ENCODE measurements at regions not wholly inside any gene's neighbourhood (a gene's known extent, or its start where the extent isn't known, plus 50 kb on each side); places are given as distances from the start of the nearest gene placed in this dataset.

- no peaks in the 10 kb centered on the region for H3K79me2 ChIP-seq (ENCODE audit: control insufficient read depth, insufficient read depth, low read length, poor library complexity)
- peaks cover 1 to 2% of the 10 kb centered on the region in 2 experiments for H3K36me3 ChIP-seq (ENCODE audit: control insufficient read depth in 1 of 2, insufficient read depth in 2 of 2, low read length in 2 of 2)
- H3K18ac ChIP-seq (ENCODE audit: low read length): no peak overlapping the region
- peaks cover 0 to 4% of the 10 kb centered on the region in 2 experiments for H3K4me1 ChIP-seq (ENCODE audit: control insufficient read depth in 1 of 2, insufficient read depth in 2 of 2, low read length in 2 of 2)
- H3K79me1 ChIP-seq (ENCODE audit: low read length): peaks cover 2% of the 10 kb centered on the region
- H3K23ac ChIP-seq (ENCODE audit: low read length): no peak overlapping the region
- no peak overlapping the region for H2AFZ ChIP-seq (ENCODE audit: insufficient read depth, low read length, poor library complexity)
- H3K14ac ChIP-seq (ENCODE audit: low read length): no peak overlapping the region
- DNase-seq: no peak
- no peak overlapping the region for H2AK5ac ChIP-seq (ENCODE audit: low read length)
- H3K27ac ChIP-seq (ENCODE audit: low read depth, low read length): no peak overlapping the region
- no peaks in the 10 kb centered on the region for H3K9me3 ChIP-seq (ENCODE audit: insufficient read depth, low read depth, low read length)
- no peak overlapping the region for H4K8ac ChIP-seq (ENCODE audit: low read depth, low read length)
- no peak overlapping the region for H3K4me2 ChIP-seq (ENCODE audit: low read length)
- no peak overlapping the region for H2BK5ac ChIP-seq (ENCODE audit: low read depth, low read length, poor library complexity)
- no peak overlapping the region for H4K12ac ChIP-seq (ENCODE audit: low read depth, low read length)
- WGBS (ENCODE audit: extremely low coverage, insufficient coverage, insufficient read length): no CpG with 5 or more reads among the region's 2 CpGs
- no peak overlapping the region for H2BK12ac ChIP-seq (ENCODE audit: low read length)
- no peak overlapping the region for H2BK120ac ChIP-seq (ENCODE audit: insufficient read depth, low read length, poor library complexity)
- H3K9ac ChIP-seq (ENCODE audit: low read length): no peak overlapping the region
- H3K27me3 ChIP-seq (ENCODE audit: insufficient read depth, low read length): no peaks in the 10 kb centered on the region
- H3K4me3 ChIP-seq (ENCODE audit: low read depth, low read length): no peak overlapping the region
- H4K91ac ChIP-seq (ENCODE audit: low read depth, low read length): no peak overlapping the region
- H3K4ac ChIP-seq (ENCODE audit: low read depth, low read length): no peak overlapping the region
These were observed 312.0 kb downstream of the SOX4 start for GRCh38 chr6:21905531-21905930.

GRCh38 chr6:21906826-21907225 is 313.3 kb downstream of the SOX4 start:
- no peak overlapping the region for H4K12ac ChIP-seq (ENCODE audit: low read depth, low read length)
- no peaks in the 10 kb centered on the region for H3K9me3 ChIP-seq (ENCODE audit: insufficient read depth, low read depth, low read length)
- H2BK5ac ChIP-seq (ENCODE audit: low read depth, low read length, poor library complexity): no peak overlapping the region
- H3K36me3 ChIP-seq (ENCODE audit: control insufficient read depth in 1 of 2, insufficient read depth in 2 of 2, low read length in 2 of 2): peaks cover 2 to 3% of the 10 kb centered on the region in 2 experiments
- H2AFZ ChIP-seq (ENCODE audit: insufficient read depth, low read length, poor library complexity): no peak overlapping the region
- no peak overlapping the region for H3K14ac ChIP-seq (ENCODE audit: low read length)
- H3K79me1 ChIP-seq (ENCODE audit: low read length): peaks cover 2% of the 10 kb centered on the region
- H3K18ac ChIP-seq (ENCODE audit: low read length): no peak overlapping the region
- H3K4me3 ChIP-seq (ENCODE audit: low read depth, low read length): no peak overlapping the region
- no peak overlapping the region for H3K23ac ChIP-seq (ENCODE audit: low read length)
- no peak overlapping the region for H3K9ac ChIP-seq (ENCODE audit: low read length)
- H4K8ac ChIP-seq (ENCODE audit: low read depth, low read length): no peak overlapping the region
- no peak overlapping the region for H2BK120ac ChIP-seq (ENCODE audit: insufficient read depth, low read length, poor library complexity)
- H3K4me2 ChIP-seq (ENCODE audit: low read length): no peak overlapping the region
- no peak for DNase-seq
- H3K79me2 ChIP-seq (ENCODE audit: control insufficient read depth, insufficient read depth, low read length, poor library complexity): no peaks in the 10 kb centered on the region
- no peak overlapping the region for H3K4ac ChIP-seq (ENCODE audit: low read depth, low read length)
- no peak overlapping the region for H4K91ac ChIP-seq (ENCODE audit: low read depth, low read length)
- no peak overlapping the region for H2BK12ac ChIP-seq (ENCODE audit: low read length)
- H3K27me3 ChIP-seq (ENCODE audit: insufficient read depth, low read length): no peaks in the 10 kb centered on the region
- no peak overlapping the region for H2AK5ac ChIP-seq (ENCODE audit: low read length)
- H3K27ac ChIP-seq (ENCODE audit: low read depth, low read length): no peak overlapping the region
- peaks cover 0 to 4% of the 10 kb centered on the region in 2 experiments for H3K4me1 ChIP-seq (ENCODE audit: control insufficient read depth in 1 of 2, insufficient read depth in 2 of 2, low read length in 2 of 2)

DNA sequence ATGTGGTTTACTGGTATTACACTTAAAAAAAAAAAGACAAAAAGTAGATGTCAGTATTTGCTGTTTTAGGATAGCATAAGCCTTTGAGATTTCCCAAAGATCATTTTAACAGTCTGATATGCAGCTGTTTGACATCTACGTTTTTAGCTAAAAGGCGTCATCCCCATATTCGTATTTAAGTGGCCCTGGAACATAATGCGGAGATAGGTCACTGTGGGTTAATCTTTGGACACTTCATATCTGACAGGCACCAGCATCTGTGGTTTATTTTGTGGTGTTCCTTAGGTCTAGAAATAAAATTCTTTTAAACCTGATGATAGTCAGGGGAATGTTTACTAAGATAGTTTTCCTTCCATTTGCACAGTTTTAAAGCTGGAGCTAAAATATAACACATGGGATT is 313.7 kb downstream of the SOX4 start:
- H4K91ac ChIP-seq (ENCODE audit: low read depth, low read length): no peak overlapping the region

GRCh38 chr6:21908161-21908848 is 314.8 kb downstream of the SOX4 start:
- no peak overlapping the region for H2BK5ac ChIP-seq (ENCODE audit: low read depth, low read length, poor library complexity)
- no peak overlapping the region for H2AFZ ChIP-seq (ENCODE audit: insufficient read depth, low read length, poor library complexity)
- no peak overlapping the region for H3K27ac ChIP-seq (ENCODE audit: low read depth, low read length)
- H4K91ac ChIP-seq (ENCODE audit: low read depth, low read length): no peak overlapping the region
- no peak overlapping the region for H4K8ac ChIP-seq (ENCODE audit: low read depth, low read length)
- WGBS (ENCODE audit: extremely low coverage, insufficient coverage, insufficient read length): no CpG with 5 or more reads among the region's 5 CpGs
- peaks cover 2 to 7% of the 10 kb centered on the region in 2 experiments for H3K36me3 ChIP-seq (ENCODE audit: control insufficient read depth in 1 of 2, insufficient read depth in 2 of 2, low read length in 2 of 2)
- no peak overlapping the region for H2AK5ac ChIP-seq (ENCODE audit: low read length)
- H3K18ac ChIP-seq (ENCODE audit: low read length): no peak overlapping the region
- H3K4me2 ChIP-seq (ENCODE audit: low read length): no peak overlapping the region
- no peak overlapping the region for H3K14ac ChIP-seq (ENCODE audit: low read length)
- H3K4me1 ChIP-seq (ENCODE audit: control insufficient read depth in 1 of 2, insufficient read depth in 2 of 2, low read length in 2 of 2): no peaks in the 10 kb centered on the region
- H3K9ac ChIP-seq (ENCODE audit: low read length): no peak overlapping the region
- H3K23ac ChIP-seq (ENCODE audit: low read length): no peak overlapping the region
- DNase-seq: no peak
- no peak overlapping the region for H2BK120ac ChIP-seq (ENCODE audit: insufficient read depth, low read length, poor library complexity)
- peaks cover under 1% of the 10 kb centered on the region for H3K79me1 ChIP-seq (ENCODE audit: low read length)
- H3K27me3 ChIP-seq (ENCODE audit: insufficient read depth, low read length): no peaks in the 10 kb centered on the region
- no peak overlapping the region for H2BK12ac ChIP-seq (ENCODE audit: low read length)
- no peak overlapping the region for H4K12ac ChIP-seq (ENCODE audit: low read depth, low read length)
- no peaks in the 10 kb centered on the region for H3K9me3 ChIP-seq (ENCODE audit: insufficient read depth, low read depth, low read length)
- H3K4ac ChIP-seq (ENCODE audit: low read depth, low read length): no peak overlapping the region
- H3K4me3 ChIP-seq (ENCODE audit: low read depth, low read length): no peak overlapping the region
- no peaks in the 10 kb centered on the region for H3K79me2 ChIP-seq (ENCODE audit: control insufficient read depth, insufficient read depth, low read length, poor library complexity)

More for the DNA sequence above, 313.7 kb downstream of the SOX4 start:
- no peaks in the 10 kb centered on the region for H3K9me3 ChIP-seq (ENCODE audit: insufficient read depth, low read depth, low read length)
- no peak overlapping the region for H3K27ac ChIP-seq (ENCODE audit: low read depth, low read length)
- no peak overlapping the region for H3K18ac ChIP-seq (ENCODE audit: low read length)
- H3K79me2 ChIP-seq (ENCODE audit: control insufficient read depth, insufficient read depth, low read length, poor library complexity): no peaks in the 10 kb centered on the region
- H3K79me1 ChIP-seq (ENCODE audit: low read length): peaks cover 2% of the 10 kb centered on the region
- no peak overlapping the region for H3K4ac ChIP-seq (ENCODE audit: low read depth, low read length)
- peaks cover 2 to 3% of the 10 kb centered on the region in 2 experiments for H3K36me3 ChIP-seq (ENCODE audit: control insufficient read depth in 1 of 2, insufficient read depth in 2 of 2, low read length in 2 of 2)
- H3K9ac ChIP-seq (ENCODE audit: low read length): no peak overlapping the region
- H3K4me2 ChIP-seq (ENCODE audit: low read length): no peak overlapping the region
- no peak overlapping the region for H2AFZ ChIP-seq (ENCODE audit: insufficient read depth, low read length, poor library complexity)
- H2BK120ac ChIP-seq (ENCODE audit: insufficient read depth, low read length, poor library complexity): no peak overlapping the region
- H3K4me1 ChIP-seq (ENCODE audit: control insufficient read depth in 1 of 2, insufficient read depth in 2 of 2, low read length in 2 of 2): peaks cover 0 to 4% of the 10 kb centered on the region in 2 experiments
- no peak overlapping the region for H2BK12ac ChIP-seq (ENCODE audit: low read length)
- H4K12ac ChIP-seq (ENCODE audit: low read depth, low read length): no peak overlapping the region
- no peak overlapping the region for H2BK5ac ChIP-seq (ENCODE audit: low read depth, low read length, poor library complexity)
- H3K27me3 ChIP-seq (ENCODE audit: insufficient read depth, low read length): no peaks in the 10 kb centered on the region
- H2AK5ac ChIP-seq (ENCODE audit: low read length): no peak overlapping the region
- no peak overlapping the region for H3K14ac ChIP-seq (ENCODE audit: low read length)
- no peak overlapping the region for H4K8ac ChIP-seq (ENCODE audit: low read depth, low read length)
- no peak overlapping the region for H3K4me3 ChIP-seq (ENCODE audit: low read depth, low read length)
- DNase-seq: no peak
- no peak overlapping the region for H3K23ac ChIP-seq (ENCODE audit: low read length)
- WGBS (ENCODE audit: extremely low coverage, insufficient coverage, insufficient read length): no CpG with 5 or more reads among the region's 4 CpGs

All from trophoblast cell (in vitro differentiated cells and primary cell).